SK-N-SH (cell line): ENCODE measurements at regions not wholly inside any gene's neighbourhood (a gene's known extent, or its start where the extent isn't known, plus 50 kb on each side); places are given as distances from the start of the nearest gene placed in this dataset.
"Not testable (repeated sequence)": the region's sequence is repeated elsewhere in the genome, so short reads cannot be mapped to it uniquely, and the experiment has no call there.

Experiments
- CTCF ChIA-PET: fragments of 300-600, 350-600 bp; formaldehyde crosslinking; extraction: SDS; loops from one replicate; lab custom pipeline; 2021; lab: Yijun Ruan, JAX
- POLR2A ChIA-PET: fragments of 350-600 bp; sonication (Branson Sonifier 250); formaldehyde crosslinking; extraction: SDS; loops from one replicate; lab custom pipeline; 2020; ENCODE audit warnings: antibody characterized with exemption, inconsistent platforms; lab: Yijun Ruan, JAX
- DNase-seq: peaks from one replicate; pipeline ENCODE4 v3.0.0; 2012
- H2AFZ ChIP-seq: fragments of 200-600 bp; sonication (generic); 2 replicates; pipeline ENCODE4 v1.8.1; 2016; ENCODE audit warnings: antibody characterized with exemption, mild to moderate bottlenecking, low read depth
- H3F3A ChIP-seq: fragments of 200-600 bp; sonication (generic); replicated peaks from 2 replicates; pipeline ENCODE3; 2016; ENCODE audit warnings: antibody characterized with exemption, mild to moderate bottlenecking; ENCODE audit not compliant: insufficient read depth
- H3K27ac ChIP-seq, 2 experiments: fragments of 200-500 bp in 1 of 2; fragments of 200-600 bp in 1 of 2; sonication (Bioruptor generic) in 1 of 2; sonication (generic), shearing (Covaris generic) in 1 of 2; 2 replicates each; pipeline versions ENCODE4 v1.5.1 to v1.6.1; 2014 to 2016; ENCODE audit warnings: low read depth in 2 of 2, inconsistent platforms in 1 of 2, low read length in 1 of 2, mild to moderate bottlenecking in 1 of 2, mixed read lengths in 1 of 2
- H3K27me3 ChIP-seq: fragments of 200-600 bp; sonication (generic), shearing (Covaris generic); 2 replicates; pipeline ENCODE4 v1.6.1; 2016; ENCODE audit warnings: mixed run types; ENCODE audit not compliant: insufficient read depth
- H3K36me3 ChIP-seq, 2 experiments: fragments of 200-500 bp in 1 of 2; fragments of 200-600 bp in 1 of 2; sonication (Bioruptor generic) in 1 of 2; sonication (generic) in 1 of 2; replicated peaks in 1 of 2; 2 replicates each; pipeline versions ENCODE3 to v1.5.1; 2014 to 2016; ENCODE audit warnings: low read length in 1 of 2, mild to moderate bottlenecking in 1 of 2; ENCODE audit not compliant: insufficient read depth in 2 of 2, control insufficient read depth in 1 of 2
- H3K4me1 ChIP-seq, 2 experiments: fragments of 200-500 bp in 1 of 2; fragments of 200-600 bp in 1 of 2; sonication (Bioruptor generic) in 1 of 2; sonication (generic), shearing (Covaris generic) in 1 of 2; 2 replicates each; pipeline versions ENCODE4 v1.5.1 to v1.6.1; 2014 to 2016; ENCODE audit warnings: low read depth in 1 of 2, low read length in 1 of 2, mixed run types in 1 of 2; ENCODE audit not compliant: insufficient read depth in 2 of 2, control insufficient read depth in 1 of 2
- H3K4me2 ChIP-seq: fragments of 200-600 bp; sonication (generic), shearing (Covaris generic); 2 replicates; pipeline ENCODE4 v1.6.1; 2017; ENCODE audit warnings: mixed run types
- H3K4me3 ChIP-seq, 2 experiments: fragments of 200-500 bp in 1 of 2; fragments of 200-600 bp in 1 of 2; sonication (Bioruptor generic) in 1 of 2; sonication (generic), shearing (Covaris generic) in 1 of 2; 2 replicates each; pipeline versions ENCODE4 v1.5.1 to v1.8.1; 2014 to 2016; ENCODE audit warnings: low read depth in 2 of 2, inconsistent platforms in 1 of 2, low read length in 1 of 2, mild to moderate bottlenecking in 1 of 2, mixed read lengths in 1 of 2, moderate library complexity in 1 of 2
- H3K79me2 ChIP-seq: fragments of 200-600 bp; sonication (generic); 2 replicates; pipeline ENCODE4 v1.8.1; 2017; ENCODE audit warnings: mild to moderate bottlenecking; ENCODE audit not compliant: insufficient read depth
- H3K9ac ChIP-seq: fragments of 200-600 bp; sonication (generic); 2 replicates; pipeline ENCODE4 v1.6.1; 2017; ENCODE audit warnings: mixed run types
- H3K9me2 ChIP-seq: fragments of 200-600 bp; sonication (generic); 2 replicates; pipeline ENCODE4 v1.6.1; 2017; ENCODE audit warnings: mixed run types
- H3K9me3 ChIP-seq: fragments of 200-600 bp; sonication (generic); 2 replicates; pipeline ENCODE4 v1.6.1; 2017; ENCODE audit warnings: mixed run types, mild to moderate bottlenecking, moderate library complexity
- H4K20me1 ChIP-seq: fragments of 200-600 bp; sonication (generic); 2 replicates; pipeline ENCODE4 v1.6.1; 2017; ENCODE audit warnings: mild to moderate bottlenecking, mixed run types; ENCODE audit not compliant: insufficient read depth
- CHD2 ChIP-seq: fragments of 150-350 bp; IDR thresholded peaks from 2 replicates; pipeline ENCODE4 v1.6.1; 2018; ENCODE audit warnings: low read length; ENCODE audit not compliant: partially characterized antibody
- ELF1 ChIP-seq: IDR thresholded peaks from 2 replicates; pipeline ENCODE4 v1.4.0; 2012
- EP300 ChIP-seq, 2 experiments: IDR thresholded peaks; 2 replicates each; pipeline versions ENCODE4 v1.4.0 to v1.6.1; 2012; ENCODE audit warnings: borderline replicate concordance in 1 of 2, low read depth in 1 of 2, low read length in 1 of 2
- FOSL2 ChIP-seq: IDR thresholded peaks from 2 replicates; pipeline ENCODE4 v1.4.0; 2012; ENCODE audit warnings: low read depth, mild to moderate bottlenecking, moderate library complexity, borderline replicate concordance
- GATA2 ChIP-seq: sonication (generic); formaldehyde crosslinking; IDR thresholded peaks from 2 replicates; pipeline ENCODE4 v1.5.0; 2020; ENCODE audit warnings: mild to moderate bottlenecking, missing genetic modification reagents
- JUND ChIP-seq: IDR thresholded peaks from 2 replicates; pipeline ENCODE4 v1.4.0; 2012
- MAX ChIP-seq: IDR thresholded peaks from 2 replicates; pipeline ENCODE4 v1.4.0; 2012; ENCODE audit warnings: low read depth
- NRF1 ChIP-seq: IDR thresholded peaks from 2 replicates; pipeline ENCODE4 v1.6.1; 2012; ENCODE audit warnings: low read depth, mild to moderate bottlenecking, low read length
- POLR2AphosphoS5 ChIP-seq: IDR thresholded peaks from 2 replicates; pipeline ENCODE4 v1.6.1; 2012; ENCODE audit warnings: low read depth, low read length
- RAD21 ChIP-seq: IDR thresholded peaks from 2 replicates; pipeline ENCODE4 v1.6.1; 2012; ENCODE audit warnings: mild to moderate bottlenecking, low read length
- REST ChIP-seq: IDR thresholded peaks from 2 replicates; pipeline ENCODE4 v1.6.1; 2012; ENCODE audit warnings: mild to moderate bottlenecking, low read depth, low read length, moderate library complexity
- RXRA ChIP-seq: IDR thresholded peaks from 2 replicates; pipeline ENCODE4 v1.4.0; 2012; ENCODE audit warnings: low read depth, mild to moderate bottlenecking, borderline replicate concordance
- SIN3A ChIP-seq: IDR thresholded peaks from 2 replicates; pipeline ENCODE4 v1.6.1; 2012; ENCODE audit warnings: low read depth, mild to moderate bottlenecking, low read length, moderate library complexity, borderline replicate concordance
- SMC3 ChIP-seq: IDR thresholded peaks from 2 replicates; pipeline ENCODE4 v1.6.1; 2012; ENCODE audit warnings: low read depth, low read length, improper control_type of control experiment
- TAF1 ChIP-seq: IDR thresholded peaks from 2 replicates; pipeline ENCODE4 v1.6.1; 2012; ENCODE audit warnings: low read depth, mild to moderate bottlenecking, low read length, moderate library complexity, borderline replicate concordance
- TCF12 ChIP-seq: IDR thresholded peaks from 2 replicates; pipeline ENCODE4 v1.4.0; 2012
- TEAD4 ChIP-seq: IDR thresholded peaks from 2 replicates; pipeline ENCODE4 v1.4.0; 2012; ENCODE audit warnings: mild to moderate bottlenecking, borderline replicate concordance; ENCODE audit not compliant: insufficient read depth
- USF2 ChIP-seq: fragments of 150-350 bp; IDR thresholded peaks from 2 replicates; pipeline ENCODE4 v1.6.1; 2017; ENCODE audit warnings: antibody characterized with exemption, low read length, low read depth, borderline replicate concordance
- ZBTB33 ChIP-seq: IDR thresholded peaks from 2 replicates; pipeline ENCODE4 v1.4.0; 2012; ENCODE audit warnings: low read depth, borderline replicate concordance
- WGBS: methylation state at CpG from one replicate; pipeline ENCODE4 v1.1.6; 2017; ENCODE audit warnings: low lambda C conversion rate; 5-methylcytosine and 5-hydroxymethylcytosine counted together

GRCh38 chr1:78334952-78335351 lies 155.8 kb upstream of the PTGFR start (continued):
- TF ChIP-seq NRF1, result no peak
- no peak for TF ChIP-seq CHD2
- no peak for TF ChIP-seq EP300 (IDR thresholded peaks at IDR 0.05; ENCODE audit: borderline replicate concordance in 1 of 2, low read depth in 1 of 2, low read length in 1 of 2)
- no peak for TF ChIP-seq RAD21

GRCh38 chr1:78336751-78337150 lies 154.0 kb upstream of the PTGFR start:
- DNase-seq, H3K9ac ChIP-seq, H3K9me3 ChIP-seq, CTCF ChIA-PET, H3K27ac ChIP-seq, H4K20me1 ChIP-seq, POLR2A ChIA-PET, H3K36me3 ChIP-seq, H3K4me2 ChIP-seq, H3K27me3 ChIP-seq, H3K9me2 ChIP-seq, H2AFZ ChIP-seq, H3K4me3 ChIP-seq, H3K79me2 ChIP-seq: not testable (repeated sequence)
- Histone ChIP-seq H3K4me1 (peaks cover 0 to 10% of the 10 kb centered on the region in 2 experiments; a peak in 2 of 4 replicates), H3F3A (peaks cover 34% of the 10 kb centered on the region)
- WGBS, result 90% methylated on average over 3 of the region's 3 CpGs

- H3K9ac ChIP-seq, result peak overlapping the region; percentile 40; the same call in 1 of the 2 replicates
- no peaks in the 10 kb centered on the region for H3K79me2 ChIP-seq
- no peaks in the 10 kb centered on the region for H3K9me3 ChIP-seq
- WGBS, result 18% methylated on average over 1 of the region's 1 CpG
- no peaks in the 10 kb centered on the region for H3K27me3 ChIP-seq
- no peak for DNase-seq
- no peak overlapping the region for H3K4me3 ChIP-seq
- H3K4me2 ChIP-seq, result peak overlapping the region; percentile 62
- H3K36me3 ChIP-seq, result no peaks in the 10 kb centered on the region
- no peaks in the 10 kb centered on the region for H4K20me1 ChIP-seq
- POLR2A ChIA-PET, result no interaction called here
- H3K27ac ChIP-seq, result peak overlapping the region; percentile 31 to 96; a peak in 3 of 4 replicates
- CTCF ChIA-PET, result no interaction called here
- peaks cover 34% of the 10 kb centered on the region for H3F3A ChIP-seq
- H3K4me1 ChIP-seq, result peaks cover 0 to 10% of the 10 kb centered on the region in 2 experiments; a peak in 2 of 4 replicates
- peak overlapping the region; percentile 45; the same call in 1 of the 2 replicates for H2AFZ ChIP-seq
- no peaks in the 10 kb centered on the region for H3K9me2 ChIP-seq
- no peak for TF ChIP-seq REST
- no peak for TF ChIP-seq ZBTB33
- TF ChIP-seq SMC3, result no peak
- TF ChIP-seq RXRA, result peak; percentile 17; the same call in 1 of the 2 replicates
- TF ChIP-seq FOSL2, result 0 out of 2 replicates have a peak, but pooled peaks have one; percentile 11
- TF ChIP-seq TCF12, result 0 out of 2 replicates have a peak, but pooled peaks have one; percentile 11
- no peak for TF ChIP-seq TAF1
- TF ChIP-seq MAX, result no peak
- TF ChIP-seq TEAD4, result peak; percentile 33; the same call in 1 of the 2 replicates
- no peak for TF ChIP-seq GATA2 (CRISPR knock-in tag)
- no peak for TF ChIP-seq ELF1
- no peak for TF ChIP-seq NRF1
- 0 out of 2 replicates have a peak, but pooled peaks have one; percentile 8 for TF ChIP-seq SIN3A
- no peak for TF ChIP-seq RAD21
- TF ChIP-seq USF2, result no peak
- TF ChIP-seq POLR2AphosphoS5, result no peak
- TF ChIP-seq JUND, result 0 out of 2 replicates have a peak, but pooled peaks have one; percentile 39
Measured at GRCh38 chr1:78339490-78339889, 151.3 kb upstream of the PTGFR start.
